ENCODE measurements at regions not wholly inside any gene's neighbourhood (a gene's known extent, or its start where the extent isn't known, plus 50 kb on each side); places are given as distances from the start of the nearest gene placed in this dataset.

DNA sequence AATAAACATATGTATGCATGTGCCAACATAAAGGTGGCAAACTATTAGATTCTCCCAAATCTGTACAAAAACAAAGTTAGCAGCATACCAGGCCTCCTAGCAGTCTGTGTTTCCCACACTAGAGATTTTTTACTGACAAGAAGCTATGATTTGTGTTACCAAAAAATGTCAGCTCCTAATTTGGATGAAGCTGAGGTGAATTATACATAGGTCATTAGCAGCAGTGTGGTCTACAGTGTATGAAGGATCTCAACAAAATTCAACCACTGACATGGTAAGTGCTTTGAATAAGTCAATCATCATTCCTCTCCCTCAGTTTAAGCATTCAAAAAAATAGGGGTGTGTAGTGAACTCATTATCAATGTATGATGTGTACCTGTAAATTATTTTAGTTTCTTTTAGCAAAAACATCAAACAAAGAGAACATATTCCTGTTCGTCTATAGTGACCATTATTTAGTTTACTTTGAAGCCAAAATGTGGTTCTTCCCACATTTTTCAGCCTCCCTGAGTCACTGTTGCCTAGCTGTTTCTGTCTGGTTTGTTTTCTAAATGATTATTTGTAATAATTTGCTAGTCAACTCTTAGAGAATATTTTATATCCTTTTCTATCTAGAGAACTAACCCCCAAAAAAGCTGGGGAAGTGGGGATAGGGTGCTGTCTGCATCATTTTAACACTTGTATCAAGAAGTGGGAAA, 52.1 kb upstream of the RGMB start:
- peak; percentile 75 for DNase-seq

DNA sequence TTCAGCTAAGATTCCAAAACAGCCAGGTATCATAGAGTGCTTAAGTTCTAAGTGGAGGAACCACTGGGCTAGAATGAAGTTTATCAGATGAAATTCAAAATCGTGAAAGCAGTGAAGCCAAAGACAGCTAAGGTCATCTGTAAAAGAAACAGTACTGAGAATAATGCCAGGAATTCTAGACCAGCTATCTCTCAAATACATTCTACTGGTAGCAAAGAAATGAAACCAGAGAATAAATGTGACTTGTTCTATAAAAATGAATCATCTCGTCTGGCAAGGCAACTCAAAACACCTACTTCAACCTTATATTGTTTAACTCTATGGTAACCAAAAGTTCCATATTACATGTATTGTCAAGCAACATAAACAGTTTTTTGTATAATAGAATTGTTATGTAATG, 51.3 kb upstream of the RGMB start:
- DNase-seq, result no peak

DNA sequence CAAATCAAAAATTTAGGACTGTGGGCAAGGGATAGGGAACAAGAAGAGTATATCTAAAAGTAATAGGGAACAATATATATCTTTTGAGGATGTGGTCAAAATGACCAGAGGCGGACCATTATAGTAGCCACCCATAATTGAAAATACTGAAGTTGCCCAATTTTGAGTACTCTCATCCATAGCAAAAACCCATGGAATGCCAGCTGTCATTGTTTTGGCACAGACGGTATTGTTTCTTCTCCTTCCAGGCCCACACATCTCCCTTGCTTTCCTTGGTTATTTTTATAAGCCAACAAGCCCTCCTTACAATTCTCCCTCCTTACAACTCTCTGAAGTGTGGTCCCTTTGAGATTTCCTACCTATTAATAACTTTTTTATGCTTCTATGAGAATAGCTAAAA, 50.4 kb upstream of the RGMB start:
- DNase-seq, result no peak

All from fibroblast of skin of abdomen (primary cell).